ENCODE measurements at regions not wholly inside any gene's neighbourhood (a gene's known extent, or its start where the extent isn't known, plus 50 kb on each side); places are given as distances from the start of the nearest gene placed in this dataset.

- no peak for DNase-seq (ENCODE audit: low read depth)
- CTCF ChIA-PET = no interaction called here
- TF ChIP-seq CTCF (IDR thresholded peaks at IDR 0.05; ENCODE audit: insufficient read depth, low read depth, low read length) = no peak
- POLR2A ChIA-PET = no interaction called here
- H3K36me3 ChIP-seq (ENCODE audit: control insufficient read depth, insufficient read depth, low read length) = no peaks in the 10 kb centered on the region
- H3K27me3 ChIP-seq (ENCODE audit: control insufficient read depth, insufficient read depth, low read length) = no peaks in the 10 kb centered on the region
- H3K4me3 ChIP-seq (ENCODE audit: low read depth, low read length) = no peak overlapping the region
Observed at GRCh38 chr2:48851161-48851560, 95.6 kb upstream of the LHCGR start.

- ChIA-PET CTCF (no interaction called here), POLR2A (no interaction called here)
- no peak for TF ChIP-seq CTCF (IDR thresholded peaks at IDR 0.05; ENCODE audit: insufficient read depth, low read depth, low read length)
- DNase-seq (ENCODE audit: low read depth) = peak; percentile 15
- H3K27me3 ChIP-seq (ENCODE audit: control insufficient read depth, insufficient read depth, low read length) = no peaks in the 10 kb centered on the region
- H3K4me3 ChIP-seq (ENCODE audit: low read depth, low read length) = no peak overlapping the region
- no peaks in the 10 kb centered on the region for H3K36me3 ChIP-seq (ENCODE audit: control insufficient read depth, insufficient read depth, low read length)
Observed at GRCh38 chr2:48849770-48850169, 94.2 kb upstream of the LHCGR start.

- DNase-seq (ENCODE audit: low read depth) = no peak
- H3K36me3 ChIP-seq (ENCODE audit: control insufficient read depth, insufficient read depth, low read length) = no peaks in the 10 kb centered on the region
- no peak for TF ChIP-seq CTCF (IDR thresholded peaks at IDR 0.05; ENCODE audit: insufficient read depth, low read depth, low read length)
- H3K27me3 ChIP-seq (ENCODE audit: control insufficient read depth, insufficient read depth, low read length) = no peaks in the 10 kb centered on the region
- H3K4me3 ChIP-seq (ENCODE audit: low read depth, low read length) = no peak overlapping the region
- POLR2A ChIA-PET = no interaction called here
- CTCF ChIA-PET = no interaction called here
Observed at GRCh38 chr2:48845684-48846083, 90.2 kb upstream of the LHCGR start.

GRCh38 chr2:48844417-48845155, 89.1 kb upstream of the LHCGR start:
- no peak for TF ChIP-seq CTCF (IDR thresholded peaks at IDR 0.05; ENCODE audit: insufficient read depth, low read depth, low read length)
- no peak for DNase-seq (ENCODE audit: low read depth)
- ChIA-PET CTCF (no interaction called here), POLR2A (no interaction called here)
- Histone ChIP-seq H3K27me3 (ENCODE audit: control insufficient read depth, insufficient read depth, low read length) (no peaks in the 10 kb centered on the region), H3K4me3 (ENCODE audit: low read depth, low read length) (no peak overlapping the region), H3K36me3 (ENCODE audit: control insufficient read depth, insufficient read depth, low read length) (no peaks in the 10 kb centered on the region)

GRCh38 chr2:48841126-48841525, 85.6 kb upstream of the LHCGR start:
- CTCF ChIA-PET = no interaction called here
- no peak for TF ChIP-seq CTCF (IDR thresholded peaks at IDR 0.05; ENCODE audit: insufficient read depth, low read depth, low read length)
- H3K27me3 ChIP-seq (ENCODE audit: control insufficient read depth, insufficient read depth, low read length) = no peaks in the 10 kb centered on the region
- H3K4me3 ChIP-seq (ENCODE audit: low read depth, low read length) = no peak overlapping the region
- DNase-seq (ENCODE audit: low read depth) = no peak
- no peaks in the 10 kb centered on the region for H3K36me3 ChIP-seq (ENCODE audit: control insufficient read depth, insufficient read depth, low read length)
- POLR2A ChIA-PET = no interaction called here
